K562 (cell line): ENCODE measurements at regions not wholly inside any gene's neighbourhood (a gene's known extent, or its start where the extent isn't known, plus 50 kb on each side); places are given as distances from the start of the nearest gene placed in this dataset.

Experiments
- ATAC-seq: fragments of 200-7000 bp; cut with Tn5 transposase; 3 replicates; pipeline ENCODE4 v1.9.1; 2020; ENCODE audit warnings: moderate library complexity
- BruUV-seq: library from RNA; stranded (reverse); fragments of 400-500 nt; replicated peaks from 2 replicates; lab custom pipeline; 2021; lab: Mats Ljungman, UMichigan
- CTCF ChIA-PET: fragments of 300-600 bp; formaldehyde crosslinking; extraction: SDS; loops from one replicate; lab custom pipeline; 2021; ENCODE audit warnings: low intra/inter-chr PET ratio; lab: Yijun Ruan, JAX
- POLR2A ChIA-PET: fragments of 300-600, 350-650 bp; sonication (Branson Sonifier 250); formaldehyde crosslinking; extraction: SDS; loops from one replicate; lab custom pipeline; 2021; ENCODE audit warnings: antibody characterized with exemption, inconsistent platforms; lab: Yijun Ruan, JAX
- DNase-seq, 4 experiments: peaks; one replicate each; pipeline versions ENCODE4 v3.0.0 to v3.0.0-alpha.2; 2011 to 2018; ENCODE audit warnings: low spot score in 3 of 4, mixed read lengths in 3 of 4; ENCODE audit errors: extremely low read depth in 1 of 4
- FAIRE-seq: peaks from 2 replicates; lab custom pipeline; 2011; peaks lifted over from hg19 to GRCh38; lab: Jason Lieb, UNC
- H2AFZ ChIP-seq: 2 replicates; pipeline ENCODE4 v1.6.0; 2011; ENCODE audit warnings: low read depth, low read length, control low read depth, inconsistent platforms
- H3K27ac ChIP-seq: fragments of 200-600 bp; 3 replicates; pipeline ENCODE4 v1.8.0; 2011; ENCODE audit warnings: low read depth, mild to moderate bottlenecking, control low read depth, inconsistent platforms, low read length, moderate library complexity, mixed read lengths; ENCODE audit errors: extremely low read depth
- H3K27me3 ChIP-seq, 2 experiments: fragments of 300-600 bp in 1 of 2; 2 replicates in 1 of 2; 3 replicates in 1 of 2; pipeline versions ENCODE4 v1.6.0 to v1.8.0; 2011; ENCODE audit warnings: inconsistent platforms in 2 of 2, low read length in 2 of 2, mild to moderate bottlenecking in 1 of 2, mixed read lengths in 1 of 2, moderate library complexity in 1 of 2; ENCODE audit not compliant: control insufficient read depth in 2 of 2, insufficient read depth in 2 of 2
- H3K36me3 ChIP-seq: fragments of 300-600 bp; 3 replicates; pipeline ENCODE4 v1.8.0; 2011; ENCODE audit warnings: mild to moderate bottlenecking, low read length, inconsistent platforms; ENCODE audit not compliant: control insufficient read depth, insufficient read depth
- H3K4me1 ChIP-seq, 2 experiments: fragments of 200-600 bp in 1 of 2; replicated peaks in 1 of 2; 2 replicates in 1 of 2; 3 replicates in 1 of 2; pipeline versions ENCODE4 v1.5.1 to v1.8.0; 2011; ENCODE audit warnings: inconsistent platforms in 2 of 2, low read length in 2 of 2, mild to moderate bottlenecking in 1 of 2, mixed read lengths in 1 of 2, moderate library complexity in 1 of 2; ENCODE audit not compliant: control insufficient read depth in 2 of 2, insufficient read depth in 2 of 2
- H3K4me2 ChIP-seq: 2 replicates; pipeline ENCODE4 v1.6.1; 2011; ENCODE audit warnings: low read length, control low read depth, inconsistent platforms, mixed read lengths; ENCODE audit not compliant: insufficient read depth
- H3K4me3 ChIP-seq: fragments of 200-600 bp; sonication (generic), shearing (Covaris generic); 2 replicates; pipeline ENCODE4 v1.5.1; 2016; ENCODE audit warnings: control low read depth, inconsistent platforms
- H3K79me2 ChIP-seq: fragments of 200-600 bp; 3 replicates; pipeline ENCODE4 v1.8.0; 2011; ENCODE audit warnings: low read length, inconsistent platforms; ENCODE audit not compliant: control insufficient read depth, insufficient read depth
- H3K9ac ChIP-seq, 2 experiments: 2 replicates each; pipeline versions ENCODE4 v1.6.0 to v1.6.1; 2011; ENCODE audit warnings: low read depth in 2 of 2, low read length in 2 of 2, control low read depth in 1 of 2, inconsistent platforms in 1 of 2, mild to moderate bottlenecking in 1 of 2, mixed read lengths in 1 of 2; ENCODE audit not compliant: insufficient read depth in 1 of 2
- H3K9me1 ChIP-seq: one replicate; pipeline ENCODE4 v1.6.0; 2011; ENCODE audit warnings: inconsistent platforms, mild to moderate bottlenecking, low read length, moderate library complexity; ENCODE audit not compliant: control insufficient read depth, insufficient read depth
- H3K9me3 ChIP-seq: replicated peaks from 2 replicates; pipeline ENCODE4 v1.5.1; 2011; ENCODE audit warnings: low read depth, low read length, inconsistent platforms; ENCODE audit not compliant: control insufficient read depth, insufficient read depth
- H4K20me1 ChIP-seq: replicated peaks from 2 replicates; pipeline ENCODE4 v1.6.1; 2011; ENCODE audit warnings: low read length, inconsistent platforms, mixed read lengths; ENCODE audit not compliant: control insufficient read depth, insufficient read depth
- GABPA ChIP-seq: fragments of 200-800 bp; sonication (Bioruptor generic); conservative IDR thresholded peaks from 2 replicates; pipeline ENCODE4 v1.6.1; 2016; ENCODE audit warnings: low read depth, missing genetic modification characterization, missing compliant biosample characterization
- HDAC8 ChIP-seq: fragments of 450-650 bp; IDR thresholded peaks from 2 replicates; pipeline ENCODE4 v1.6.1; 2016; ENCODE audit warnings: mild to moderate bottlenecking, missing genetic modification characterization, moderate library complexity, missing compliant biosample characterization
- JUND ChIP-seq, 2 experiments: IDR thresholded peaks; 2 replicates in 1 of 2; 3 replicates in 1 of 2; pipeline ENCODE4 v1.6.1; 2011; ENCODE audit warnings: borderline replicate concordance in 2 of 2, low read depth in 2 of 2, low read length in 2 of 2, improper control_type of control experiment in 1 of 2, missing biosample characterization in 1 of 2, missing genetic modification characterization in 1 of 2, missing genetic modification reagents in 1 of 2
- KLF16 ChIP-seq: IDR thresholded peaks from 2 replicates; pipeline ENCODE4 v1.6.1; 2016; ENCODE audit warnings: antibody characterized with exemption
- MAFG ChIP-seq: fragments of 450-650 bp; conservative IDR thresholded peaks from 2 replicates; pipeline ENCODE4 v1.6.1; 2016; ENCODE audit warnings: missing genetic modification characterization, missing compliant biosample characterization
- PHTF2 ChIP-seq: fragments of 250-450 bp; sonication (Bioruptor Pico); IDR thresholded peaks from 2 replicates; pipeline ENCODE4 v1.5.0; 2021; ENCODE audit warnings: mild to moderate bottlenecking
- TAF7 ChIP-seq: fragments of 450-650 bp; IDR thresholded peaks from 2 replicates; pipeline ENCODE4 v1.6.1; 2016; ENCODE audit warnings: missing genetic modification characterization, missing compliant biosample characterization
- ZNF165 ChIP-seq: fragments of 250-450 bp; sonication (Bioruptor Pico); IDR thresholded peaks from 2 replicates; pipeline ENCODE4 v1.4.0; 2020; ENCODE audit warnings: borderline replicate concordance
- WGBS: fragments of 100-300 bp; shearing (Covaris generic); methylation state at CpG from one replicate; pipeline ENCODE4 v1.1.6; 2016; ENCODE audit warnings: low coverage, mixed read lengths; ENCODE audit not compliant: insufficient coverage; ENCODE audit errors: missing lambda C conversion rate; 5-methylcytosine and 5-hydroxymethylcytosine counted together
- in situ Hi-C: fragments of 300-500 bp; cut with MboI; formaldehyde crosslinking; loops from 4 replicates; pipeline ENCODE4 v1.15.0; 2018; ENCODE audit warnings: inconsistent platforms, mixed read lengths
- intact Hi-C: fragments of 100-400 bp; cut with micrococcal nuclease; formaldehyde crosslinking; loops from 2 replicates; pipeline ENCODE4 v1.14.2; 2022
- TF ChIP-seq, protein P1 (sequence below): sonication (generic); formaldehyde crosslinking; IDR thresholded peaks from 2 replicates; pipeline ENCODE4 v1.8.1; 2023; ENCODE audit warnings: mild to moderate bottlenecking, missing genetic modification reagents
- TF ChIP-seq, protein P2 (sequence below), 3 experiments: fragments of 200-800 bp in 1 of 3; sonication (Bioruptor generic) in 1 of 3; sonication (generic) in 1 of 3; formaldehyde crosslinking in 1 of 3; IDR thresholded peaks; 2 replicates each; pipeline versions ENCODE4 v1.6.1 to v1.8.0; 2016 to 2022; ENCODE audit warnings: mild to moderate bottlenecking in 2 of 3, missing compliant biosample characterization in 2 of 3, missing genetic modification characterization in 2 of 3, missing genetic modification reagents in 1 of 3
- TF ChIP-seq, protein P3 (sequence below): fragments of 450-650 bp; IDR thresholded peaks from 2 replicates; pipeline ENCODE4 v1.6.1; 2018; ENCODE audit warnings: mild to moderate bottlenecking, low read depth; ENCODE audit not compliant: partially characterized antibody
- TF ChIP-seq, protein P4 (sequence below): fragments of 250-450 bp; sonication (Bioruptor Pico); IDR thresholded peaks from 2 replicates; pipeline ENCODE4 v1.5.0; 2022; ENCODE audit warnings: mild to moderate bottlenecking

DNA sequence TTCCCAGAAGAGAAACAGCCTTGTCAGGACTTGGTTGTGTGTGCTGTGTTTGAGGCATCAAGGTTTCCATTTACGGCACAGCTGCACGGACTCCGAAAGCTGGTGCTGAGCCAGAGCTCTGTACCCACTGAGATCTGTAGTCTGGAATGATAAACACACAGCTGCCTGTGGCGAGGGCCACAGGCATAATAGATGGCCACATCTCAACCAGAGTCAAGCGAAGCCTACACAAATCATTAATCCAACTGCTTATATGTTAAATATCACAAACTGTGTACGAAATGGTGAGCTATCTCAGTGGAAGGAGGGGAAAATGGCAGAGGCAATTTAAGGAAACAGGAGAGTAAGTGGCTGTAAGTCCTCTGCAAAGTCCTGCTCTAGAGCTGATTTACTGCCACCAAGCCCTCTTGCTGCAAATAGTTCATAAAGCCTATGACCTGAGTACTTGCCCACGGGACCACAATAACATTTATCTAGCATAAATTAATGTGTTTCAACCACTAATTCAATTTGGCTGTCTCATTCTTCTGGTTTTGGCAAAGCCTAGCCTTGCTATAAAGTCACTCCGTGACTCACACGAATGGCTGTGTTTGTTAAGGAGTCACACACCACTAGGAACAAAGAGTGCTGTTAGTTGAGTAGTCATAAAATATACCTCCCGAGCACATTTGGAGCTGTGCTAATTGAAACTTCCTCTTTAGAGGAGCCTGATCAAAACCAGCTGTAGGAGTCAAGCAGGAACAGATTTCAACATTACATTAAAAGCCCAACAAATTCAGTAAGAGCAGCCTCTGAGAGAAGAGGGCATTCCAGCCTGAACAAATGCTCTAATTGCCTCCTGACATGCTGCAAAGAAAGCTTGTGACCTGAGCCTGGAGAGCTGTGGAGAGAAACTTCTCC is 738.6 kb upstream of the ZNF608 start (continued):
- TF ChIP-seq, protein P1, sequence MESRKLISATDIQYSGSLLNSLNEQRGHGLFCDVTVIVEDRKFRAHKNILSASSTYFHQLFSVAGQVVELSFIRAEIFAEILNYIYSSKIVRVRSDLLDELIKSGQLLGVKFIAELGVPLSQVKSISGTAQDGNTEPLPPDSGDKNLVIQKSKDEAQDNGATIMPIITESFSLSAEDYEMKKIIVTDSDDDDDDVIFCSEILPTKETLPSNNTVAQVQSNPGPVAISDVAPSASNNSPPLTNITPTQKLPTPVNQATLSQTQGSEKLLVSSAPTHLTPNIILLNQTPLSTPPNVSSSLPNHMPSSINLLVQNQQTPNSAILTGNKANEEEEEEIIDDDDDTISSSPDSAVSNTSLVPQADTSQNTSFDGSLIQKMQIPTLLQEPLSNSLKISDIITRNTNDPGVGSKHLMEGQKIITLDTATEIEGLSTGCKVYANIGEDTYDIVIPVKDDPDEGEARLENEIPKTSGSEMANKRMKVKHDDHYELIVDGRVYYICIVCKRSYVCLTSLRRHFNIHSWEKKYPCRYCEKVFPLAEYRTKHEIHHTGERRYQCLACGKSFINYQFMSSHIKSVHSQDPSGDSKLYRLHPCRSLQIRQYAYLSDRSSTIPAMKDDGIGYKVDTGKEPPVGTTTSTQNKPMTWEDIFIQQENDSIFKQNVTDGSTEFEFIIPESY: no peak

DNA sequence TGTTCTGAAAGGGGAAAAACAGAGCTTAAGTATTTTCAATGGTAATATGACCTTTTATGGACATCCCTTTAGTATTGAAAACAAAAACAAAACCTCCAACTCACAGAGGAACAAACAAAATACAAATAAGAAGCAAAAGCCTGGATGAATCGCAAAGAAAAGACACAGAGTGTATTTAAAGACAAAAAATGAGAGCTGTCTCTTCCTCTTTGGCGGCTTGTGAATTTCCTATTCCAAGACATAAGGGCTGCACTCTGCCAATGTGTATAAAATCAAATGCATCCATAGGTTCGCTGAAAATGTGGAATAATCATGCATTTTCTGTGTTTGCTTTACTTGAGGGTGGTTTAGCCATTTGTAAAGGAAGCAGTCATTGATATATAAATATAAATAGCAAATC is 739.3 kb upstream of the ZNF608 start:
- Histone ChIP-seq H3K9me1 (no peaks in the 10 kb centered on the region), H3K79me2 (no peaks in the 10 kb centered on the region), H3K27ac (no peak overlapping the region), H3K9ac (no peak overlapping the region), H3K9me3 (no peaks in the 10 kb centered on the region), H3K36me3 (no peaks in the 10 kb centered on the region), H3K27me3 (no peaks in the 10 kb centered on the region), H3K4me1 (no peaks in the 10 kb centered on the region), H4K20me1 (no peaks in the 10 kb centered on the region), H3K4me3 (no peak overlapping the region), H2AFZ (no peak overlapping the region), H3K4me2 (no peak overlapping the region)
- POLR2A ChIA-PET: no interaction called here
- 0% methylated on average over 3 of the region's 3 CpGs for WGBS
- BruUV-seq: no TSS peak
- FAIRE-seq: no peak
- no peak for ATAC-seq
- no peak for DNase-seq
- intact Hi-C loops (no loop called here), in situ Hi-C loops (no loop called here)
- CTCF ChIA-PET: no interaction called here
- no peak for TF ChIP-seq PHTF2
- no peak for TF ChIP-seq ZNF165 (CRISPR knock-in tag)
- TF ChIP-seq, protein P2, sequence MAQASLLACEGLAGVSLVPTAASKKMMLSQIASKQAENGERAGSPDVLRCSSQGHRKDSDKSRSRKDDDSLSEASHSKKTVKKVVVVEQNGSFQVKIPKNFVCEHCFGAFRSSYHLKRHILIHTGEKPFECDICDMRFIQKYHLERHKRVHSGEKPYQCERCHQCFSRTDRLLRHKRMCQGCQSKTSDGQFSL (CRISPR knock-in tag; IDR thresholded peaks at IDR 0.05): no peak
- TF ChIP-seq, protein P2 (tag; IDR thresholded peaks at IDR 0.05): no peak
- no peak for TF ChIP-seq MAFG
- TF ChIP-seq HDAC8 (tag): no peak
- no peak for TF ChIP-seq GABPA (tag)
- no peak for TF ChIP-seq KLF16
- TF ChIP-seq, protein P3, sequence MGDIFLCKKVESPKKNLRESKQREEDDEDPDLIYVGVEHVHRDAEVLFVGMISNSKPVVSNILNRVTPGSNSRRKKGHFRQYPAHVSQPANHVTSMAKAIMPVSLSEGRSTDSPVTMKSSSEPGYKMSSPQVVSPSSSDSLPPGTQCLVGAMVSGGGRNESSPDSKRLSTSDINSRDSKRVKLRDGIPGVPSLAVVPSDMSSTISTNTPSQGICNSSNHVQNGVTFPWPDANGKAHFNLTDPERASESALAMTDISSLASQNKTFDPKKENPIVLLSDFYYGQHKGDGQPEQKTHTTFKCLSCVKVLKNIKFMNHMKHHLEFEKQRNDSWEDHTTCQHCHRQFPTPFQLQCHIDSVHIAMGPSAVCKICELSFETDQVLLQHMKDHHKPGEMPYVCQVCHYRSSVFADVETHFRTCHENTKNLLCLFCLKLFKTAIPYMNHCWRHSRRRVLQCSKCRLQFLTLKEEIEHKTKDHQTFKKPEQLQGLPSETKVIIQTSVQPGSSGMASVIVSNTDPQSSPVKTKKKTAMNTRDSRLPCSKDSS: no peak
- TF ChIP-seq, protein P4, sequence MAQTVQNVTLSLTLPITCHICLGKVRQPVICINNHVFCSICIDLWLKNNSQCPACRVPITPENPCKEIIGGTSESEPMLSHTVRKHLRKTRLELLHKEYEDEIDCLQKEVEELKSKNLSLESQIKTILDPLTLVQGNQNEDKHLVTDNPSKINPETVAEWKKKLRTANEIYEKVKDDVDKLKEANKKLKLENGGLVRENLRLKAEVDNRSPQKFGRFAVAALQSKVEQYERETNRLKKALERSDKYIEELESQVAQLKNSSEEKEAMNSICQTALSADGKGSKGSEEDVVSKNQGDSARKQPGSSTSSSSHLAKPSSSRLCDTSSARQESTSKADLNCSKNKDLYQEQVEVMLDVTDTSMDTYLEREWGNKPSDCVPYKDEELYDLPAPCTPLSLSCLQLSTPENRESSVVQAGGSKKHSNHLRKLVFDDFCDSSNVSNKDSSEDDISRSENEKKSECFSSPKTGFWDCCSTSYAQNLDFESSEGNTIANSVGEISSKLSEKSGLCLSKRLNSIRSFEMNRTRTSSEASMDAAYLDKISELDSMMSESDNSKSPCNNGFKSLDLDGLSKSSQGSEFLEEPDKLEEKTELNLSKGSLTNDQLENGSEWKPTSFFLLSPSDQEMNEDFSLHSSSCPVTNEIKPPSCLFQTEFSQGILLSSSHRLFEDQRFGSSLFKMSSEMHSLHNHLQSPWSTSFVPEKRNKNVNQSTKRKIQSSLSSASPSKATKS (CRISPR knock-in tag): no peak
- TF ChIP-seq JUND (IDR thresholded peaks at IDR 0.05; ENCODE audit: borderline replicate concordance, low read depth, low read length): no peak
- TF ChIP-seq JUND (tag; IDR thresholded peaks at IDR 0.05; ENCODE audit: borderline replicate concordance, low read depth, low read length): no peak
- TF ChIP-seq TAF7 (tag): no peak
